HPDE6-E6E7 (cell line): ENCODE measurements at regions not wholly inside any gene's neighbourhood (a gene's known extent, or its start where the extent isn't known, plus 50 kb on each side); places are given as distances from the start of the nearest gene placed in this dataset.
"Not testable (repeated sequence)": the region's sequence is repeated elsewhere in the genome, so short reads cannot be mapped to it uniquely, and the experiment has no call there.

Experiments used
- DNase-seq: peaks from one replicate; pipeline ENCODE4 v3.0.0; 2011; ENCODE audit warnings: missing footprints; ENCODE audit errors: extremely low spot score

DNA sequence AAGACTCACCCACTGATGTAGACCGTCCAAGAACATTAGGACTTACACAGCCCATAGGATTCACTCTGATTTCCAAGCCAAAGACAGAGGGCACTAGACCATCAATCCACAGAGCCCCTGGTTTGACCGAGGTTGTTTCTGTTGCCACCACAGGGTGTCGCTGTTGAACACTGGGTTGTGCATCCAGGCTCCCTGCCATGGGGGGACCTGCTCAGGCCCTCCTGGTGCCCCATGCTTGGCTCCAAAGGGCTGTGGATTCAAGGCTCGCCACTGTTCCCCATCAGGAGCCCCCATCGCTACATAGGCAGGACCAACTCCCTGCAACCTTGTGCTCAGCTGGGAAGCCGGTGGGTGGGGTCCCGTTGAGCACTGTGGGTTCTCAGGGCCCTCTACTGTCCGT, 128.0 kb upstream of the ANO1 start:
- DNase-seq: no peak

DNA sequence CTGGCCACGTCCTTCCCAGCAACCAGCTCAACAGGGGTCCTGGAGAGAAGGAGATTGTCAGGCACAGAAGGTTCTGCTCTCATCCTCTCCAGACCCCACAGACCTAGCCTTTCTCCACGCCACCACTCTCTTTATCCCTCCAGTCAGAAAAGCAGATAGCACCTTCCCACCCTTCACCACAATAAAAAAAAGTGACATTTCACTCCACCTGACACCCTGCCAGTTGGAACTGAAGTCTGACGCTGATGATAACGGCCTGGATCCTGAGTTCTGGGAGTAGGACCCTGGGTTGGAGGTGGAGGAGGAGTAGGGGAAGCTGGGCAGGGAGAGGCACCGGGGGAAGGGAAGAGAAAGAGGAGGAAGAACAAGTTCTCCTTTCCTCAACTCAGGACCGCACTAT, 127.5 kb upstream of the ANO1 start:
- DNase-seq: no peak

DNA sequence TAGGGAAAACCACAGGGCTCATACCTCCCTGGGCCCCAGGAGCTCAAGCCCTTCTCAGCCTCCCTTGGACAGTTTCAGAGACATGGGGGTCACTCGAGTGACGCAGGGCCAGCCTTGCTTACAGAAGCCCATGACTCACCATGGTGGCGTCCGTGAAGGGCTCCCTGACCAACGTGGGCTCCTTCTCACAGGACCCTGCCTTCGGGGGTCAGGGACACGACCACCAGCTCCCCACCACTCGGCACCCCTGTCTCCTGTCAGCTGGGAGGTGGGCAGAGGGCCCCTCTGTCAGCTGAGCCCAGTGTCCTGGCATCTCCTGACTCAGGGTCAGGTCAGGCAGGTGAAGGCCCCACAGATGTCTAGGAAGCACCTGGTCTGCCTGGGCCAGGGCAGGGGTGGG, 126.3 kb upstream of the ANO1 start:
- no peak for DNase-seq

DNA sequence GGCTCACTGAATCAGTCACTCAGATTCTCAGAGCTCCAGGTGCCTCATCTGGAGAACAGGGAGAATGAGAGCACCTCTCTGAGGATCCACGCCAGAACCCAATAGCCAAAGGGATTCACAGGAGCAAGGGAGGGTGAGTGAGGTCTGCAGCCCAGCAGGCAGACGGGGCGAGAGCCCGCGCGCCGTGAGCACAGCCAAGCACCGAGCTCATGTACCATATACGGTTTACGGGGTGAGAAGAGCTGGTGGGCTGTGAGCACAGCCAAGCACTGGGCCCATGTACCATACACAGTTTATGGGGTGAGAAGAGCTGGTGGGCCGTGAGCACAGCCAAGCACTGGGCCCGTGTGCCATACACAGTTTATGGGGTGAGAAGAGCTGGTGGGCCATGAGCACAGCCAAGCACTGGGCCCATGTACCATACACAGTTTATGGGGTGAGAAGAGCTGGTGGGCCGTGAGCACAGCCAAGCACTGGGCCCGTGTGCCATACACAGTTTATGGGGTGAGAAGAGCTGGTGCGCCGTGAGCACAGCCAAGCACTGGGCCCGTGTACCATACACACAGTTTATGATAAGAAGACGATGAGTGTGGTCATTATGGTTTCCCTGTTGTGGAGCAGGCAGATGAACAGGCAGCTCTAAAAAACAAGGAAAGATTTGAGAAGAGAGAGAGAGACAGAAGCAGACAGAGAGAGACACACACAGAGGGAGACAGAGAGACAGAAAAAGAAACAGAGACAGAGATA, 125.7 kb upstream of the ANO1 start:
- not testable (repeated sequence) for DNase-seq

DNA sequence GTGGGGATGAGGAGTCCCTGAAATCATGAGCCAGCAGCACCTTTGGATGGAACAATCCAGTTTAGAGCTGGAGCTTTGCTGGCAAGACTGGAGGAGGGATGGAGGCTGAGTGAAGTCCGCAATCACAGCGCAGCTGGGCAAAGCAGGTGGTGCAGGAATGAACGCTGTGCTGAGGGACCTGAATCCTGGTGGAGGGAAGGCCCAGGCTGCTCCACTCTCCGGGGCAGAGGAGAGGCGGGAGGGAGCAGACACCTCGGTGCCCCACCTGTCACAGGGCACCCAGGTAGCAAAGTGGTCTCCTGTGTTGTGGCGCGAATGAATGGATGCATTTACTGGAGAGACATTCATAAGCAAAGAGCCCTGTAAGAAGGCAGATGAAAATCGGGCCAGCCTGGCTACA, 124.8 kb upstream of the ANO1 start:
- no peak for DNase-seq

DNA sequence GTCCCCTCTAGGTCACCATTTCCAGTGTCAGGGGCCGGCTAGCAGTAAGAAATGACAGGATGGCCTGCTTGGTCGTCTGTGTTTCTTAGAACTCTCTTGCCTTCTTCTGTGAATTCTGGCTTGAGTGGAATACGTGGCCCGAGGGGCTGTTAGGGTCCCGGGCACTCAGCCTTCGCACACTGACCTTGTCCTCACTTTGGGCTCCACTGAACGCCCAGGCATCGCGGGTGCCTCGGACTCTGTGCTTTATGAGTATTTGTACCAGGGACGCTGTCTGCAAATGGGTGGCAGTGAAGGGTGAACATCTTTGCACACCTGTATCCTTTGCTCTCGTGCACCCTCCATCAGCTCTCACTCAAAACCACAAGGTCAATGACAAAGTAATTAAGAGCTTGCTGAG, 123.4 kb upstream of the ANO1 start:
- DNase-seq: no peak

DNA sequence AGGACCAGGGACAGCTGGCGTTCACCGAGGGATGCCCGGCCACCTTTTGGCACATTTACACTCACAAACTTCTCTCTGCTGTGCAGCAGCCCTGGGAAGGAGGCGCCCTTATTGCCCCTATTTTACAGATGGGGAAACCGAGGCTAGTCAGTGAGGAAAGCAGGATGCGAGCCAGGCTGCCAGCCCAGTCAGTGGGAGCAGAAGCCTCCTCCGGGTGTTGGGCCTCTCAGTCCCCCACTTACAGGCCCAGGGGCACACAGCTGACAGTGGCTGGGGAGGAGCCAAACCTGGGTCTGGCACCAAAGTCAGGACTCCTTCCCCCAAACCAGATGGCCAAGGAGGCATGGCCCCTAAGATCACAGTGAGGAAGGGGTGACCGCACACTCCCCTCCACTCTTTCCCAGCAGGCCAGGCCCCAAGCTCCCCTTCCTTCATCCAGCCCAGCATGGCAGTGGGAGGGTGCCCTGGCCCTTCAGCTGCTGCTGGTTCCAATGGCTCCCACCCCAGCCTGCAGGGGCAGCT, 121.4 kb upstream of the ANO1 start:
- DNase-seq: no peak

DNA sequence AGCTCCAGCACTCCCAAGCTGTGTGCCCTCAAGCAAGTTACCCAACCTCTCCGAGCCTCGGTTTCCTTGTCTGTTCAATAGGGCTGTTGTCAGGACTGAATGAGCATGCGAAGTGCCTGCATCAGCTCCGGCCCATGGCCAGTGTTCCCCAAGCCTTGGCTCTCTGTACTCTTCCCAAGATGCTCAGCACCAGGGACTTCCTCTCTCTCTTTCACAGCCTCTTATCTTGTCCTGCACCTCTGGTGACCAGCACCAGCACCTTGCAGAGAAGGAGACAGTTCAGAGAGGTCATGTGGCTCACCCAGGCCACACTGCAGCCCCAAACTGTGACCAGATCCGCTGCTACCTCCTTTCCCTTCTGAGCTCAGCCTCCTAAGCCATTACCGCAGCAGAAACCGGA, 120.3 kb upstream of the ANO1 start:
- no peak for DNase-seq

DNA sequence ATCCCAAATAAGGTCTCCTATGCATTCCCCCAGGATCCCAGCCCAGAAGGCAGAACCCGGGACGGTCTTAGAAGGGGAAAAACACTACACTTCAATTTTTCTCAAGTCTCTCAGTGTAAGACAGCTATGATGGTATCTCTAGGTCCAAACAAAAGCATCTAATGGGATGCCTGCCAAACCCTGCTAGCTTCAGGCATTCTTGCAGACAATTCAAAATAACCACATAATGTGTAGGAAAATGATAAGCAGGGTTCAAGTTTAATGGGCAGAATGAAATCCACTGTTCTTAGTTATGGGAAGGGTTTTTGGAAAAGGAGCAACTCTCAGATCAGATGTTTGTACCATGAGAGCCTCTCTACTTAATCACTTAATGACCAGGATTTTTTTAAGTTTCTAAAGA, 119.8 kb upstream of the ANO1 start:
- no peak for DNase-seq

DNA sequence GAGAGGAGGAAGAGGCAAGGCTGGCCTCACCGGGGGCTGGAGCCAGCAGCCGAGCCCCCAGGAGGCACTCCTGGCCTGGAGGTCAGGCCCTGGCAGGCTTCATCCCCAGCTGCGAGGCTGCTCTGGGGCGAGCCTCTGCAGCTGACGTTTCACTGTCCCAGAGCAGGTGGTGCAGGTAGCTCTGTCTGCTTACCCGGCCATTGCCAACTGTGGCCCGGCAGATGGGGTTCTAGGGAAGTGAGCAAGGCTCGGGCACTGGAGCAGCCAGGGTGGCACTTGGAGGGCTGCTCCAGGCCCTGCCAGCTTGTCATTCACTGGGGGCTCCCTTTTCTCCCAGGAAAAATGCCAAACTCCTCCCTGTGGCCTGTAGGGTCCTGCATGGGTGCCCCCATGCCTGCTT, 118.7 kb upstream of the ANO1 start:
- no peak for DNase-seq

DNA sequence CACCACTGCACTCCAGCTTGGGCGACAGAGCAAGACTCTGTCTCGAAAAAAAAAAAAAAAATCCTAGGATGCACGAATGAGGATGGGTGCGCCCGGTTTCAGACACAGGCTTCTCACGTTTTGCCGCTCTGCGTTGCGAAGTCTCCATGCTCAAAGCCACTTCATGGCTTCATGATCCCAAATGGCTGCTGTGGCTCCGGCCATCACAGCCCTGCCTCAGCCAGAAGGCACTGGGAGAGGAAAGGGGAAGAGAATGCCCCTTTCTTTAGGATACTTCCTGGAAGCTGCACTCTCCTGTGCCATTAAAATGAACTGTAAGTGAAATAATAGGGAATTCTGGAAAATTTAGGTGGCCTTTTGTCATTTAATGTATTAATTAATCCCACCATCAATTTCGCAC, 116.4 kb upstream of the ANO1 start:
- DNase-seq: no peak

DNA sequence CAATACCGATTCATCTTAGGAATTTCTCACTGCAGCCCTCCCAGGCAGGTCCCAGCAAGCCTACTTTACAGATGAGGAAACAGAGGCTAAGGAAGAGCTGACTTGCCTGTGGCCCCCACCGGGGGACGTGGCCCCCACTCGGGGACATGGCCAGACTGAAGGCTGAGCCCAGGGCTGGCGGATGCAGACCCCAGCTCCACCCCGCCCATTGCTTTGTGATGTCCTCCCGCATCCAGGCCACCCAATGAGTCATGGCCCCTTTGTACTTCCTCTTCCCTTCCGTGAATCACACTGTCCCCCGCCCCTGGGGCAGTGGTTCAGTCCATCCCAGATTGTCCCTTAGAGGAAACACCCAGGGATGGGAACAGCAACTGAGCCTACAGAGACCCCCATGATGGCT, 116.0 kb upstream of the ANO1 start:
- DNase-seq: peak; percentile 76

DNA sequence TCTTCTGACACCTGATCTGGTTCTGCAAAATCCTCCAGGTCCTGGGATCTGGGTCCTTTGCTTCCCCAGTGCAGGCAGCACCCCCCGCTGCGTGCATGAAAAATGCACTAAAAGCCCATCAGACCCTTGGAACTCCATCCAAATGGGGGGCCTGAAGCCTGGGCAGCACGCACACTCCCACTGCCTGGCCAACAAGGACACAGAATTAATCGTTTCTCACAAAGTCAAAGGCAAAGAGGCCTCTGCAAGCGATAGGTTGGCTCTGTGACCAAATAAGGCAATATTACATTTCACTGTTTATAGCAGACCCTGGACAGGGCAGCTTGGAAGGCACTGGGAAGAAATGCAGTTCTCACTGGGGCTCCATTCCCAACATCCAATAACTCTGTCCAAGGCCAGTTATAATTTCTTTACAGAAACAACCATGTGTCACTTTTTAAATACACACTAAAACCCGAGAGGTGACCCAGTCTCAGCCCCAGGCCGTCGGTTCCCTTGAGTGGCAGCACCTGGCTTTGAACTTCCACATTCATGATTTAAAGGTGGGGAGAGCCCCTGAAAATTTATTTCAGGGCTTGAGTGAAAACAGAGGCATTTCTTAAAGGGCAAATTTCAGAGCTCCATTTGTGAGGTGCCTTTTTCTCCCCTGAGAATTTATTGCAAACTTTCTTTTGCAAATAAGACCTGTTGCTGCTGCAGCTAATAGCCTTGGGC, 114.4 kb upstream of the ANO1 start:
- DNase-seq: no peak

DNA sequence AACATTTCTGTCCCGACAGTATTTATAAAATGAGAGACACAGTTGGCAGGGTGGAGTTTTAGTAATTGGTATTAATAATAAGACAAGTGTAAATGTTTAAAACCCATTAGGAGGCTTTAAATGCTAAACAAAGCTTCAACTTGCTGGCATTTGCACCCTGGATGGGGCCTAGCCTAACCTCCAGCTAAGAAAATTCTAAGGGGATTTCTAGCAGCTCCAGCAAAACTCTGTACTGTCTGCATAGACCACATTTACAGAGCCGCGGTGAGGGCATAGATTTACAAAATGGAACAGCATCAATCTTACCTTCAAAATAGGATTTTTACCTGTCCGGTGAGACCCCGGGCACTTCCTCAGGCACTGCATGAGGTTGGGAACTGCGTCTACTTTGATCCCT, 113.9 kb upstream of the ANO1 start:
- no peak for DNase-seq

DNA sequence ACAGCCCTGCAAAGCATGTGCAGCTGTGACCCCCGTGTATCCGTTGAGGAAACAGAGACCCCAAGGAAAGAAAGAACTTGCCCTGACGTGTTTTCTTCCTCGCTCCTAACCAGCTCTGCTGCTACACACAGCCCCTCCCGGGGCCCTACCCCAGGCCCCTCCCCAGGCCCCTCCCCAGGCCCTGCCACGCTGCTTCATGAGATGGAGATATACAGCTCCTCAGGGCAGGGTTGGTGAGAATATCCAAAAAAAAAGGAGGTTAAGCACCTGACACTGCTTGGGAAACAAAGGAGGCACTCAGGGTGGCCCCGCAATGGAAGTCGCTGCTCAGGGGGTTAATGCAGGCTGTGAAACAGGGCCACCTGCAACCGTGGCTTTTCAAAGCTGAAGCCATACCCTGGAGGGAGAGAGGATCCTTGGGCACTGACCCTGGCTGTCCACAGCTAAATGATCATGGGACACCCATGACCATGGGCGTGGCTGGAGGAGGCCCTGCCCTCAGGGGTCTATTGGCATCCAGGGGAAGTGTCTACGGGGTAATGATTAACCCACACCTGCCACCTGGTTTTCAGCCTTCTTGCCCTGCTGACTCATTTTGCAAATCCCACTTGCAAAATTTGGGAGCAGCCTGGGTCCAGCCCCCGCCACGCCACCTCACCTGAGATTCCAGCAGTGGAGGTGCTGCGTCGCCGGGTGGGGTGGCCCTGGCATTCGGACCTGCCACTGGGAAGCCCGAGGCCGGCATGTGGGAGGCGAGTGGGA, 112.1 kb upstream of the ANO1 start:
- no peak for DNase-seq

DNA sequence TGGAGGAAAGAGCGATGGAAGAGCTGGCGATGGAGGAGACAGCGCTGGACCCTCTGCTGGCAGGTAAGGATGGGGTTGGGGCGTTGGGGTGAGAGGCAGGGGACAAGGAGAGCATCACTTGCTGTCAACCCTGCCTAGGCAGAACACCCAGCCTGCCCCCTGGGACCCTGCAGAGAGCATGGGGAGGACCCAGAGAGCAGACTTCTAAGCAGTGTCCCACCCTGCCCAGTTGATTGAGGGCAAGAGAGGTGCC, 111.6 kb upstream of the ANO1 start:
- no peak for DNase-seq

DNA sequence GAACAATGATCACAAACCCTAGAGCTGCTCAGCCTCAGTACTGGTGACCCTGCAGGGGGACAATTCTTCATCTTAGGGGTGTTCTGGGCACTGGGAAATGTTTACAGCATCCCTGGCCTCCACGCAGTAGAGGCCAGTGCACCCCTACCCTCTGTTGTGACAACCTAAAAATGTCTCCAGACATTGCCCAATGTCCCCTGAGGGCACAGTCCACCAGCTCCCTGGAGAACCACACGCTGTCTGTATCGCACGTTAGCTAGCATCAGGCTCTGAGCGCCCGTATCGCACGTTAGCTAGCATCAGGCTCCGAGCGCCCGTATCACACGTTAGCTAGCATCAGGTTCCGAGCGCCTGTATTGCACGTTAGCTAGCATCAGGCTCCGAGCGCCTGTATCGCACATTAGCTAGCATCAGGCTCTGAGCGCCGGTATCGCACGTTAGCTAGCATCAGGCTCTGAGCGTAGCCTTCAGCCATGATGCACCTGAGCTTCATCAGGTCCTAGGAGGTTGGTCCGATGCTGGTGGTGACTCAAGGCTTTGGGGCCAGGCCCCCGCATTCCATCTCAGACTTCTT, 111.1 kb upstream of the ANO1 start:
- DNase-seq: no peak

DNA sequence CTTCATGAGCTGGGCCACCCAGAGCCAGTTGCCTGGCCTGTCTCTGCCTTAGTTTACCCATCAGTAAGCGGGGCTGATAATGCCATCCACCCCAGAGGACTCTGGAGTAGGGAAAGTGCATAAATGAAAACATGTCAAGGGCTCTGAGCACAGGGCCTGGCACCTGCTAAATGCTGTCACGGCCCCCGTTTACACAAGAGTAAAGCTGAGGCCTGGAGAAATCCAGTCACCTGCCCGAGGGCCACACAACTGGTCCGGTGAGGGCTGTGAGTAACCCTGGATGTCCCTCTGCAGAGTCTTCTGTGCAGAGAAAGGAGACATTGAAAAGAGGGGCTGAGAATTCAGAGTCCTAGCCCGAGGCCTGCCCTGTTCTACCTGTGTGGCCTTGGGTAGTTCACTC, 110.6 kb upstream of the ANO1 start:
- no peak for DNase-seq

DNA sequence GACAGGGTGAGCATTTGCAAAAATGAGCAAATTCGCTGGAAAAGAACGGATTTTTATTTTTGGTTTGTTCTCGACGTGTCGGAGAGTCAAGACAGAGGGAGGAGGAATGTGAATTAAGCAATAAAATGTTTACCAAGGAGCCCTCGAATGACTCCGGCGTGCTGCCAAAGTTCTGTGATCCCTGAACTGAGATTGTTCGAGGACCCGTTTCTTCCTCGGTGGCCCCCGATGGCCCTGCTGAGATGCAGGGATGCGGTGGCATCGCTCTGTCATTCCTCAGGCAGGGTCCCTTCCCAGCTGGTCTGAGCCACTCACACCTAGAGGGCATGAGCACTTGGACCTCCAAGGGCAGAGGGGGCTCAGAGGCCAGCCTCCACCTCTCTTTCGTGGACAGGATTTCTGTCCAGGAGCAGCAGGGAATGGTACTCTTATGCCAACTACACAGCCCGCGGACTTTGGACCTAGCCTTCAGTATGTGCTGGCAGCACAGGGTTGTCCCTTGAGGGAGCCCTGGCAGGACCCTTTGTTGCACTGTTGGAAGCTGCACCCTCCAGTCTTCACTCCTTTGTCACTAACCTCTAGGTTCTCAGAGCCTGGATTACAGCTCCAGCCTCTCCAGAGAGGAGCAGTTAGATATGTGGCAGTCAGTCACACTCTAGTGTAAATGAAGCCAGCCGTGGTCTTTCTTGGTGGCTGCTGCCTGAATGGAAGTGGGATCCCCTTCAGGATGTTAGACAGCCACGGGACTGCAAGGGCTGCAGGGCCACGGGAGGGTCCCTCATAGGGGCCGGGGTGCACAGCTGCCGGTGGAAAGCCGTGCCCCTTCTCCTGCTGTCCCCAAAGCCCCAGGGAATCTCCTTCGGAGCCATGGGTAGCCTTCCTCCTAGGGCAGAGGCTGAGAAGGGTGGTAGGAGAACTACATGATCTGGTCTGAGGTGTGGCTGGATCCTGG, 109.4 kb upstream of the ANO1 start:
- no peak for DNase-seq

DNA sequence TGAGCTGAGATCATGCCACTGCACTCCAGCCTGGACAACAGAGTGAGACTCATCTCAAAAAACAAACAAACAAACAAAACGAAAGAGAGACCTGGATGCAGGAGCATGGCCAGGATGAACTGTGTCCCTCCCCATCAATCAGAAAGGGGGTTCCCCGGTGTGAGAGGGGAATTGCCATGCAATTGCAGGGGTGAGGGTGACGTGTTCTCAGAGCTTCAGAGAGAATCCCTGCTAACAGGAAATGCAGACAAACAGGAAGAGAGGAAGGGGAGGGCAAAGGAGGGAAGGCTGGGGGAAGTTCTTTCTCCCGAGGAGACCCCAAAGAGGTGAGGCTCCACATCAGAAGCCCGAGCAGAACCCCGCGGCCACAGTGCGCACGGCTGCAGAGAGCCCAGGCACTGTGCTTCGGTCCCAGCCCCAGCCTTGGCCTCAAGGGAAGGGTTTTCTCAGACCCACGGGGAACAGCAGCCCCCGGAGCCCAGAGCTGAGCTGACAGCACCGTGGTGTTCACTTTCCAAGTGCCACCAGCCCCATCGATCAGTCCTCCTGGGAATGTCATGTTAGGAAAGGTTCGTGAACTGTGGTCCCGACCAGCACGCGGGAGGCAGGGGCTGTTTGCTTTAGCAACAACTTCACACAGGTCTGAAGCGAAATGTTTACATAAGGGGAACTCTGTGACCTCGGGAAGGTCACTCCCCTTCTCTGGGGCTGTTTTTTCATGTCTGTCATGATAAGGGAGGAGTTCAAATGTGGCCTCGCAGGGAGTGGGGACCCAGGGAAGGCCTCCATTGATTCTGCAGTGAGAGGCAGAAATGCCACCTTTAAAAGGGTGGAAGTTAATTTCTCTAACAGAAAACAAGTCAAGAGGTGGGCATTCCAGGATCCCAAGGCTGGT, 108.0 kb upstream of the ANO1 start:
- no peak for DNase-seq
